ENCODE measurements at regions not wholly inside any gene's neighbourhood (a gene's known extent, or its start where the extent isn't known, plus 50 kb on each side); places are given as distances from the start of the nearest gene placed in this dataset.

- no peak for DNase-seq (ENCODE audit: low read depth in 1 of 2, low spot score in 1 of 2)
These were observed 517.5 kb downstream of the MID1IP1 start for GRCh38 chrX:39318506-39319343.

- no peak for DNase-seq (ENCODE audit: low read depth in 1 of 2, low spot score in 1 of 2)
These were observed 518.9 kb downstream of the MID1IP1 start for GRCh38 chrX:39320165-39320564.

- no peak for DNase-seq (ENCODE audit: low read depth in 1 of 2, low spot score in 1 of 2)
These were observed 521.2 kb downstream of the MID1IP1 start for GRCh38 chrX:39322496-39322895.

GRCh38 chrX:39324233-39324930 lies 523.1 kb downstream of the MID1IP1 start:
- no peak for DNase-seq (ENCODE audit: low read depth in 1 of 2, low spot score in 1 of 2)

- no peak for DNase-seq (ENCODE audit: low read depth in 1 of 2, low spot score in 1 of 2)
These were observed 526.0 kb downstream of the MID1IP1 start for GRCh38 chrX:39327255-39327654.

GRCh38 chrX:39327705-39328104 lies 526.4 kb downstream of the MID1IP1 start:
- DNase-seq (ENCODE audit: low read depth in 1 of 2, low spot score in 1 of 2): no peak

- DNase-seq (ENCODE audit: low read depth in 1 of 2, low spot score in 1 of 2): no peak
These were observed 527.4 kb downstream of the MID1IP1 start for GRCh38 chrX:39328661-39329060.

GRCh38 chrX:39331082-39331704 lies 529.9 kb downstream of the MID1IP1 start:
- DNase-seq (ENCODE audit: low read depth in 1 of 2, low spot score in 1 of 2): no peak

GRCh38 chrX:39333451-39333850 lies 532.2 kb downstream of the MID1IP1 start:
- DNase-seq (ENCODE audit: low read depth in 1 of 2, low spot score in 1 of 2): no peak

- DNase-seq (ENCODE audit: low read depth in 1 of 2, low spot score in 1 of 2): no peak
These were observed 534.4 kb downstream of the MID1IP1 start for GRCh38 chrX:39335513-39336235.

- no peak for DNase-seq (ENCODE audit: low read depth in 1 of 2, low spot score in 1 of 2)
These were observed 535.5 kb downstream of the MID1IP1 start for GRCh38 chrX:39336671-39337311.

- DNase-seq (ENCODE audit: low read depth in 1 of 2, low spot score in 1 of 2): no peak
These were observed 536.2 kb downstream of the MID1IP1 start for GRCh38 chrX:39337451-39337850.

- no peak for DNase-seq (ENCODE audit: low read depth in 1 of 2, low spot score in 1 of 2)
These were observed 537.3 kb downstream of the MID1IP1 start for GRCh38 chrX:39338583-39338982.

GRCh38 chrX:39356119-39356807 lies 555.0 kb downstream of the MID1IP1 start:
- DNase-seq (ENCODE audit: low read depth in 1 of 2, low spot score in 1 of 2): no peak

GRCh38 chrX:39360101-39360500 lies 558.8 kb downstream of the MID1IP1 start:
- no peak for DNase-seq (ENCODE audit: low read depth in 1 of 2, low spot score in 1 of 2)

- DNase-seq (ENCODE audit: low read depth in 1 of 2, low spot score in 1 of 2): no peak
These were observed 560.5 kb downstream of the MID1IP1 start for GRCh38 chrX:39361736-39362135.

- no peak for DNase-seq (ENCODE audit: low read depth in 1 of 2, low spot score in 1 of 2)
These were observed 566.2 kb downstream of the MID1IP1 start for GRCh38 chrX:39367416-39367815.

- DNase-seq (ENCODE audit: low read depth in 1 of 2, low spot score in 1 of 2): no peak
These were observed 570.9 kb downstream of the MID1IP1 start for GRCh38 chrX:39372115-39372514.

GRCh38 chrX:39377157-39377556 lies 575.9 kb downstream of the MID1IP1 start:
- no peak for DNase-seq (ENCODE audit: low read depth in 1 of 2, low spot score in 1 of 2)

- no peak for DNase-seq (ENCODE audit: low read depth in 1 of 2, low spot score in 1 of 2)
These were observed 576.5 kb downstream of the MID1IP1 start for GRCh38 chrX:39377773-39378172.
